ENCODE measurements at regions not wholly inside any gene's neighbourhood (a gene's known extent, or its start where the extent isn't known, plus 50 kb on each side); places are given as distances from the start of the nearest gene placed in this dataset.

DNA sequence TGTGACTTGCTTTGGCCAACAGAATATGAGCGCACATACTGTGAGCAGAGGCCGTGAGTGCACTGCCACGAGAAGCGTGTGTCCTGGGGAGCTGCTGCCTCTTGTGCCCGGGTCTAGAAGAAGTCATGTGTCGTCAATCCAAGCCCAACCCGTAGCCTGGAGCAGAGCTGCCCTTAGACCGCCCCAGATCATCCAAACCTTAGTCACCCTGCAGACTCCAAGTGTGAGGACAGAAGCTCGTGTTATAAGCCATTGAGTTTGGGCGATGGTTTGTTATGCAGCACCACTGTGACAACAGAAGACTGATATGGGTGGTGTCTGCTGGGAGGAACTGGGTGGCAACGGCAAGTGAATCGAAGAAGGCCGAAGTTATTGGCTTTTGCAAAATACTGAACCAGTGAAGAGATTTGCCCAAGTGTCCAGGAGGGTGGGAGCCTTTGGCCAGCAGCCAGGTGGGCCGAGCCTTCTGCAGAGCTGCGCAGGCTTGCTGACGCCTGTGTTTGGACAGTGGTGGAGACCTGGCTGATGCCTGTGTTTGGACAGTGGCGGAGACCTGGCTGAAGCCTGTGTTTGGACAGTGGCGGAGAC is 101.3 kb upstream of the SULF2 start (continued):
- TF ChIP-seq RORA (CRISPR knock-in tag; IDR thresholded peaks at IDR 0.05) (no peak), DMAP1 (CRISPR knock-in tag; IDR thresholded peaks at IDR 0.05) (no peak), ERF (CRISPR knock-in tag; IDR thresholded peaks at IDR 0.05) (0 out of 2 replicates have a peak, but pooled peaks have one; percentile 23), MBD4 (IDR thresholded peaks at IDR 0.05; ENCODE audit: borderline replicate concordance, low read length) (no peak), RFXANK (CRISPR knock-in tag; IDR thresholded peaks at IDR 0.05) (no peak), ATF7 (IDR thresholded peaks at IDR 0.05) (no peak), ATF7 (CRISPR knock-in tag; IDR thresholded peaks at IDR 0.05) (no peak), ZNF160 (CRISPR knock-in tag; IDR thresholded peaks at IDR 0.05) (no peak), SPEN (CRISPR knock-in tag; IDR thresholded peaks at IDR 0.05; ENCODE audit: low read depth) (no peak), MIXL1 (CRISPR knock-in tag; IDR thresholded peaks at IDR 0.05) (no peak), CHD4 (IDR thresholded peaks at IDR 0.05; ENCODE audit: borderline replicate concordance, low read length) (no peak), RFX3 (CRISPR knock-in tag; IDR thresholded peaks at IDR 0.05) (no peak), ZNF737 (CRISPR knock-in tag; IDR thresholded peaks at IDR 0.05; ENCODE audit: borderline replicate concordance) (no peak), MEIS2 (CRISPR knock-in tag; IDR thresholded peaks at IDR 0.05) (0 out of 2 replicates have a peak, but pooled peaks have one; percentile 5), SAP130 (CRISPR knock-in tag; IDR thresholded peaks at IDR 0.05; ENCODE audit: low read depth) (peak; percentile 27; the same call in 1 of the 2 replicates)
- TF ChIP-seq, protein P1, sequence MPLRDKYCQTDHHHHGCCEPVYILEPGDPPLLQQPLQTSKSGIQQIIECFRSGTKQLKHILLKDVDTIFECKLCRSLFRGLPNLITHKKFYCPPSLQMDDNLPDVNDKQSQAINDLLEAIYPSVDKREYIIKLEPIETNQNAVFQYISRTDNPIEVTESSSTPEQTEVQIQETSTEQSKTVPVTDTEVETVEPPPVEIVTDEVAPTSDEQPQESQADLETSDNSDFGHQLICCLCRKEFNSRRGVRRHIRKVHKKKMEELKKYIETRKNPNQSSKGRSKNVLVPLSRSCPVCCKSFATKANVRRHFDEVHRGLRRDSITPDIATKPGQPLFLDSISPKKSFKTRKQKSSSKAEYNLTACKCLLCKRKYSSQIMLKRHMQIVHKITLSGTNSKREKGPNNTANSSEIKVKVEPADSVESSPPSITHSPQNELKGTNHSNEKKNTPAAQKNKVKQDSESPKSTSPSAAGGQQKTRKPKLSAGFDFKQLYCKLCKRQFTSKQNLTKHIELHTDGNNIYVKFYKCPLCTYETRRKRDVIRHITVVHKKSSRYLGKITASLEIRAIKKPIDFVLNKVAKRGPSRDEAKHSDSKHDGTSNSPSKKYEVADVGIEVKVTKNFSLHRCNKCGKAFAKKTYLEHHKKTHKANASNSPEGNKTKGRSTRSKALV (CRISPR knock-in tag; IDR thresholded peaks at IDR 0.05) = no peak
- TF ChIP-seq, protein P2, sequence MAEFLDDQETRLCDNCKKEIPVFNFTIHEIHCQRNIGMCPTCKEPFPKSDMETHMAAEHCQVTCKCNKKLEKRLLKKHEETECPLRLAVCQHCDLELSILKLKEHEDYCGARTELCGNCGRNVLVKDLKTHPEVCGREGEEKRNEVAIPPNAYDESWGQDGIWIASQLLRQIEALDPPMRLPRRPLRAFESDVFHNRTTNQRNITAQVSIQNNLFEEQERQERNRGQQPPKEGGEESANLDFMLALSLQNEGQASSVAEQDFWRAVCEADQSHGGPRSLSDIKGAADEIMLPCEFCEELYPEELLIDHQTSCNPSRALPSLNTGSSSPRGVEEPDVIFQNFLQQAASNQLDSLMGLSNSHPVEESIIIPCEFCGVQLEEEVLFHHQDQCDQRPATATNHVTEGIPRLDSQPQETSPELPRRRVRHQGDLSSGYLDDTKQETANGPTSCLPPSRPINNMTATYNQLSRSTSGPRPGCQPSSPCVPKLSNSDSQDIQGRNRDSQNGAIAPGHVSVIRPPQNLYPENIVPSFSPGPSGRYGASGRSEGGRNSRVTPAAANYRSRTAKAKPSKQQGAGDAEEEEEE (CRISPR knock-in tag; IDR thresholded peaks at IDR 0.05; ENCODE audit: borderline replicate concordance) = no peak
- TF ChIP-seq, protein P3, sequence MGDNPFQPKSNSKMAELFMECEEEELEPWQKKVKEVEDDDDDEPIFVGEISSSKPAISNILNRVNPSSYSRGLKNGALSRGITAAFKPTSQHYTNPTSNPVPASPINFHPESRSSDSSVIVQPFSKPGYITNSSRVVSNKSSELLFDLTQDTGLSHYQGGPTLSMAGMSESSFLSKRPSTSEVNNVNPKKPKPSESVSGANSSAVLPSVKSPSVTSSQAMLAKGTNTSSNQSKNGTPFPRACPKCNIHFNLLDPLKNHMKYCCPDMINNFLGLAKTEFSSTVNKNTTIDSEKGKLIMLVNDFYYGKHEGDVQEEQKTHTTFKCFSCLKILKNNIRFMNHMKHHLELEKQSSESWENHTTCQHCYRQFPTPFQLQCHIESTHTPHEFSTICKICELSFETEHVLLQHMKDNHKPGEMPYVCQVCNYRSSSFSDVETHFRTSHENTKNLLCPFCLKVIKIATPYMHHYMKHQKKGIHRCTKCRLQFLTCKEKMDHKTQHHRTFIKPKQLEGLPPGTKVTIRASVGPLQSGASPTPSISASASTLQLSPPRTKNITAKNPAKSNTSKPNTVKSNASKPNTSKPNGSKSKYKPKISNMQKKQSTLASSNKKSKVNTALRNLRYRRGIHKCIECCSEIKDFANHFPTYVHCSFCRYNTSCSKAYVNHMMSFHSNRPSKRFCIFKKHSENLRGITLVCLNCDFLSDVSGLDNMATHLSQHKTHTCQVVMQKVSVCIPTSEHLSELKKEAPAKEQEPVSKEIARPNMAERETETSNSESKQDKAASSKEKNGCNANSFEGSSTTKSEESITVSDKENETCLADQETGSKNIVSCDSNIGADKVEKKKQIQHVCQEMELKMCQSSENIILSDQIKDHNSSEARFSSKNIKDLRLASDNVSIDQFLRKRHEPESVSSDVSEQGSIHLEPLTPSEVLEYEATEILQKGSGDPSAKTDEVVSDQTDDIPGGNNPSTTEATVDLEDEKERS (CRISPR knock-in tag; IDR thresholded peaks at IDR 0.05) = no peak
- TF ChIP-seq, protein P4, sequence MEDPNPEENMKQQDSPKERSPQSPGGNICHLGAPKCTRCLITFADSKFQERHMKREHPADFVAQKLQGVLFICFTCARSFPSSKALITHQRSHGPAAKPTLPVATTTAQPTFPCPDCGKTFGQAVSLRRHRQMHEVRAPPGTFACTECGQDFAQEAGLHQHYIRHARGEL (CRISPR knock-in tag; IDR thresholded peaks at IDR 0.05) = no peak
- TF ChIP-seq, protein P5, sequence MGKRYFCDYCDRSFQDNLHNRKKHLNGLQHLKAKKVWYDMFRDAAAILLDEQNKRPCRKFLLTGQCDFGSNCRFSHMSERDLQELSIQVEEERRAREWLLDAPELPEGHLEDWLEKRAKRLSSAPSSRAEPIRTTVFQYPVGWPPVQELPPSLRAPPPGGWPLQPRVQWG (CRISPR knock-in tag; IDR thresholded peaks at IDR 0.05; ENCODE audit: borderline replicate concordance, low read depth) = no peak
- TF ChIP-seq, protein P6, sequence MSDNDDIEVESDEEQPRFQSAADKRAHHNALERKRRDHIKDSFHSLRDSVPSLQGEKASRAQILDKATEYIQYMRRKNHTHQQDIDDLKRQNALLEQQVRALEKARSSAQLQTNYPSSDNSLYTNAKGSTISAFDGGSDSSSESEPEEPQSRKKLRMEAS (IDR thresholded peaks at IDR 0.05) = no peak
